HuH-7.5 (cell line): ENCODE measurements at regions not wholly inside any gene's neighbourhood (a gene's known extent, or its start where the extent isn't known, plus 50 kb on each side); places are given as distances from the start of the nearest gene placed in this dataset.

Experiments
- DNase-seq: peaks from one replicate; pipeline ENCODE4 v3.0.0; 2011; ENCODE audit warnings: low spot score

DNA sequence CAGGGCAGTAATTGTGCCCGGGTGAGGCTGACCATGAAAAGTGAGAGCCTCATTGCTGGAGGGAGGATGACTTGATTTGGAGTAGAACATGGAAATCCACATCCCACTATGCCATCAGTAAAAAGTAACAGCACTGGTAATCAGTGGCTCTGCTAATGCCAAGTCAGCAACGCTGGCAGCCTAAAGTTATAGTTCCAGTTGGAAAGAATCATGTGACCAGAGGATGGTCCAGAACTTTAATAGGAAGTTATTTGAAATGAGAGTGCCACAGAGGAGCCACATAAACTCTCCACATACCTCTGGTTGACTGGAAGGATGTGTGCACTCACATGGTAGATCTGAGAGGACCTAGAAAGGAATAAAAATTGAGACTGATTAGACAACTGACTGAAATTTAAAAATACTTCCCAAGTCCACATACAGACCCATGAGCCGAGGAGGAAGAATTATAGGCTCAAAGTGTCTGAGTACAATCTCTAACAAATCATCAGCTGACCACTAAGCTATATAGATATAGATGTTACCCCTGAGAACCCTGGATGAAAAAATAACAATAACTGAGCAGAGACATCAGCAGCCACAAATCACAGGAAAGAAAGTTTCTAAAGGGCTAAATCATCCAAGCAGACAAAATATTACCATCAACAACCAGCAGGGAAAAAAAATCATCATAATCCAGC is 346.8 kb downstream of the STK39 start:
- DNase-seq, result no peak

DNA sequence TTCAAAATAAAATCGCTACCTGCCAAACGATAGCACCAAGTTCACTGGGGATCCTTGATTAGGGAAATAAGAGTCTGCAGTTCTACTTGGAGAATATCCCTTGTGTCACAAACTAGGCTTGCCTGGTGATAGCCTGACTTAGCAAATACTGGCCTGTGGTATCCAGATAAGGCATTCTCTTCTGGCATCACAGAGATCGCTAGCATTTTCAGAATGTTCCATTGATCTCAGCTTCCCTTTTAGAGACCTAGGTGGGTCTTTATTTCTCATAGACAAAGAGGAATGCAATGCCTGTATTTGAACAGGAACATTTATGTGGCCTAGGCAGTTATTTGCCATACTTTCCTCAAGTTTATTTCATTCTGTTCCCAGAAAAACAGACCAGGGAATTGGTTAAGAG is 349.1 kb downstream of the STK39 start:
- no peak for DNase-seq

DNA sequence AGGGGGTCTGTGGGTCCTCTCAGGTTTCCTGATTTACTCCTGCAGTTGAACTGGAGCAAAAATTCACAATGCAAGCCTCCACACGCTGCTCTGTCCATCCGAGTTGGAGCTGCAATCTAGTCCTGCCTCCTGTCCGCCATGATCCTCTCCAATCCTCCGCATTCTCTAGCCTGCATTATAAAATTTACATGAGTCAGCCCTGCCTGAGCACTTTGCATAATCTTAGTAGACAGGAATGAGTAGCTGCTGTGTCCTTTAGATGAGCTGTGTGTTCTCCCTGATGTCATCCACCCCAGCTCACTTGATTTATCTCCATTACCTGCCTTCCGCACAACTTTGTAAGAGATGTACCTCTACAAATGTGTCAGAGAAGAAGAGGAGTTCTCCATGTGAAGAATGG is 355.6 kb downstream of the STK39 start:
- DNase-seq, result no peak

DNA sequence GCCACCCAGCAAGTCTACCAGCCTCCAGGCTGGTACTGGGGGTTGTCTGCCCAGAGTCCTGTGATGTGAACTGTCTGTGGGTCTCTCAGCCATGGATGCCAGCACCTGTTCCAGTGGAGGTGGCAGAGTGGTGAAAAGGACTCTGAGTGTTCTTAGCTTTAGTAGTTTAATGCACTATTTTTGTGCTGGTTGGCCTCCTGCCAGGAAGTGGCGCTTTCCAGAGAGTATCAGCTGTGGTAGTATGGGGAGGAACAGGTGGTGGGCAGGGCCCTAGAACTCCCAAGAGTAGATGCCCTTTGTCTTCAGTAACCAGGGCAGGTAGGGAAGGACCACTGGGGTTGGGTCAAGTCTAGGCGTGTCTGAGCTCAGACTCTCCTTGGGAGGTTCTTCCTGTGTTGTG is 356.7 kb downstream of the STK39 start:
- DNase-seq, result no peak

DNA sequence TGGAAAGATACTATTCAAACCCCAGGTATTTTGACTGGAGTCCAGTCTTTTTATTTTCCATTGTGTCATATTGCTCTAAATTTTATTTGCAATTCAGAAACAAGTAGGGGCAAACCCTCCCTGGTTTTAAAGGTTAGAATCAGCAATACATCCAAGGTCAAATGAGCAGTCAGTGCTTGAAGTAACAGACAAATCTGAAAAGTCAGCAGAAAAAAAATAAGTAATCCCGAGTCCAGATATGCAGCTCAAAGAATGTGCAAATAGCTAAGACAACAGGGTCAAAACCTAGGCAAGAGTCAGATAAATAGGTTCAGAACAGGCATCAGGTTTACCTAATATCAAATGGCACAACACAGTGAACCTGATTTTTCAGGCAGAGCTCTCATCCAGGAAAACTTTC is 367.0 kb downstream of the STK39 start:
- DNase-seq, result no peak

DNA sequence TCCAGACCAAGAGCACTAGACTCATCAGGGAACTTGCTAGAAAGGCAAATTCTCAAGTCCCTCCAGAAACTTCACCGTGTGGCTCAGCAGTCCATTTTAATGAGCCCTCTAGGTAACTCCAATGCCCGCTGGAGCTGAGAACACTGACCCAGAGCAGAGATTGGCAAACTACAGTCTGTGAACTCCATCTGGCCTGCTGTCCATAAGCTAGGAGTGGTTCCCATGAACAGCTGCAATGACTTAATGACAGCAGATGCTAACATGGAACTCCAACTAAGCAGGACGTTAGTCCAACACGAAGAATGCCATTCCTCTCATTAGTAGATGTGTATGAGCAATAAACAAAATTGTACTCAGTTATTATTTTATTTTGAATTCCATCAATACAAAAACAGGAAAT is 371.9 kb downstream of the STK39 start:
- DNase-seq, result no peak

DNA sequence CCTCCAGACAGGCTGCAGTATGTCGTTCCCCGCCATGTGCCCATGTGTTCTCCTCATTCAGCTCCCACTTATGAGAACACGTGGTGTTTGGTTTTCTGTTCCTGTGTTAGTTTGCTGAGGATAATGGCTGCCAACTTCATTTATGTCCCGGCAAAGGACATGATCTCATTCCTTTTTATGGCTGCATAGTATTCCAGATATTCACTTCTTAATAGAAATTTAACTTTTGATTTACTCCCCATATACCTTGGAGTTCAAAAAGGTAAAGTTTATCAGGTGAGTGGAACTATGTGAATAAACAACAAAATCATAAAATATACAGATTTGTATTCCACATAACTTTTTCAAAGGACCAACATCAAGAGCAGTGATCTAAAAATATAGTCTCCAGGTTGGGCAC is 372.6 kb downstream of the STK39 start:
- no peak for DNase-seq

DNA sequence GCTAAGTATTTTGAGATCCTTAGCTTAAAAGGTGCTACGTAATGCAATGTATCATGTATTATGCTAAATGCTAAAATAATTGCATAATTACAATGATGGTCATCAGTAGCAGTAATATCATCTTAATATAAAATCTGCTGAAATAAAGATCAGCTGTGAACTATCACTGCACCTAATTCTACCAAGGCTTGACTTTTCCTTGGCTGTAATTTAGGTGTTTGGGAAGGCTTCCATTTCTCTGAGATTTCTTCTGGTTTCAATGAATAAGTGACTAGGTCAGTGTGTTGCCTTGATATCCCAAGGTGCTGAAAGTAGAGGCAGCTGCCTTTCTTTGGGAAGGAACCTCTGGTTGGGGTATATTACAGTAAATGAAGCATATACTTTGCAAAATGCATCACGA is 376.1 kb downstream of the STK39 start:
- no peak for DNase-seq

DNA sequence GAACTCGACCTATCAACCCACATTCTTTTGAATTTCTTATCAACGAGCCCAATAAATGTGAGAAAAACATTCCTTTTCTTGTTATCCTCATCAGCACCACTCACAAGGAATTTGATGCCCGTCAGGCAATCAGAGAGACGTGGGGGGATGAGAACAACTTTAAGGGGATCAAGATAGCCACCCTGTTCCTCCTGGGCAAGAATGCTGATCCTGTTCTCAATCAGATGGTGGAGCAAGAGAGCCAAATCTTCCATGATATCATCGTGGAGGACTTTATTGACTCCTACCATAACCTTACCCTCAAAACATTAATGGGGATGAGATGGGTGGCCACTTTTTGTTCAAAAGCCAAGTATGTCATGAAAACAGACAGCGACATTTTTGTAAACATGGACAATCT is 378.2 kb downstream of the STK39 start:
- DNase-seq, result no peak

DNA sequence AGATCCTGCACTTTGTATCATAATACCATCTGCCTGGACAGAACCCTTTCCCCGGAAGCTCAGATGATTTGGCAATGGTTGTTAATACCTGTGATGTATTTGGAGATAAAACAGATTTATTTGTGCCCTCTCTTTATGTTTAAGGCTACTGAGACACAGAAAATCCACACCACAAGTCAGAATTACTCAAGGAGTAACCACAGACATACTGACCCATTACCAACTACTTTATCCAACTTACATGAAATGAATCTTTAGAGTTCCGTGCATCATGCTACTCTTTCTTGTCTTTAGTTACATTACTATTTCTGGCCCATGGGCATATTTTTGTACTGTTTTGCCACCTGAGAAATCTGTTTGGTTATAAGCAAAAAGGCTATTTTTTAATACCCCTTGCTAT is 384.0 kb downstream of the STK39 start:
- no peak for DNase-seq

DNA sequence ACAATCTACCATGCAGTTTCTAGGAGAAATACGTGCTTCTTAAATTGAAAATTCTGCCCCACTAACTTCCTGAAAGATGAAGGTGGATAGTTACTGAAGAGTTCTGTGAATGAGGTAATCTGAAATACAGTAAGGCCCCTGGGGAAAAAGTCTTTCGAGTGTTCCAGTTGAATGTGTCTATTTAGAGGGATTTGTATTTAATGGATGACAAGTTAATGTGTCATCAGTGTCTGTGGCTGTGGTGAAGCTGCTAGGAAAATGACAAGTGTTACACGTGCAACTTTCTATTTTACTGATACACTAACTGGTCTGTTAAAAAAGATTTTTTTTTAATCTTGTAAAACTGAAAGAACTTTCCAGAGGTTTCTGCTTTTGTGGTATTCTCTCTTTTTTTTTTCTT is 384.6 kb downstream of the STK39 start:
- DNase-seq, result no peak

DNA sequence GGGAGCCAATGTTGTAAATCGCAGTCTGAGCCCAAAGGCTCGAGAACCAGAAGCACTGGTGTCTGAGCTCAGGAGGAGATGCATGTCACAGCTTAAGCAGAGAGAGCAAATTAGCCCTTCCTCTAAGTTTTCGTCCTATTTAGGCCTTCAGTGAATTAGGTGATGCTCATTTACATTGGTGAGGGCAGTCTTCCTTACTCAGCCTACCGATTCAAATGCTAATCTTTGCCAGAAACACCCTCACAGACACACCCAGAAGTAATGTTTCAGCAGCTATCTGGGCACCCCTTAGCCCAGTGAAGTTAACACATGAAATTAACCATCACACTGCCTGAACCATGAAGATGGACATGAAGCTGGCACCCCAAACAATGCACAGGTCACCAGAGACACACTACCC is 385.1 kb downstream of the STK39 start:
- no peak for DNase-seq

DNA sequence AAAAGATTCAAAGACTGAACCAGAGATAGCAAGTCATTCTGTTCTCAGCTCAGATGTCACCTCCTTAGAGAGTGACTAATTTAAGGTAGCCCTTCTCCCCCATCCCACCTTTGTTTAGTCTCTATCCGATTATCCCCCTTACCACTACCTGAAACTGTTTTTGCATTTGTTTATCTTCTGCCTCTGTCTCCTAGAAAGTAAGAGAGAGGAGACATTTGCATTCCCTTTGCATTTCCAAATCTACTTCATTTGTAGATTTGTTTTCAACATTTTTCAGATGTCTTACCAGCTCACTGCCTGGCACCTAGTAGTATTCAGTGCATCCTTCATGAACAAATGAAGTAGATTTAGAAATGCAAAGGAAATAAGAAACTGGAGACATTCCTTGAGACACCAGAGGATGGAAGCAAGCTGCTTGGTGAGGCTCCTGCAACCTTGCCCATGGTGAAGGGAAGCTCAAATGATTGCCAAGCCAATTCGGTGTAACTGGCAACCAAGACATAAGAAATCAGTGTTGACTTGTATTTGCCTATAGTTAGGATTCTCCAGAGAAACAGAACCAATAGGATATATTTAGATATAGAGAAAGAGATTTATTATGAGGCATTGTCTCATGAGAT is 385.7 kb downstream of the STK39 start:
- DNase-seq, result no peak

DNA sequence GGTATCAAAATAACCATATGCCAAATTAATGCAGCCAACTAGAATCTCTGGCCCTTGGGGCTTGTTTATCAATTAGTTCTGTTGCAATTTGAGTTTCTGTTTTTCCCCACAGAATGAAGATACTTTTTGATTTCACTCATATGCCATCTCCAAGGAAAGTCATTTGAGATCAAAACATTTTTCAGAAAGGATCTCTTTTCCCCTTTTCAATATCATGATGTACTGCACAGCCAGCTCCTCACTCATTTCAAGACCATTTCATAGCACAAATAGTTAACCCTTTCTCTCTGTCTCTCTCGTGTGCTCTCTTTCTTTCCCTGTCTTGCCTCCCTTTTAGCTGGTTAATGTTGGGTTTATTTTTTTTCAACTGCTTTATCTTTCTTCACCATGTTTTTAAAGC is 387.3 kb downstream of the STK39 start:
- no peak for DNase-seq

DNA sequence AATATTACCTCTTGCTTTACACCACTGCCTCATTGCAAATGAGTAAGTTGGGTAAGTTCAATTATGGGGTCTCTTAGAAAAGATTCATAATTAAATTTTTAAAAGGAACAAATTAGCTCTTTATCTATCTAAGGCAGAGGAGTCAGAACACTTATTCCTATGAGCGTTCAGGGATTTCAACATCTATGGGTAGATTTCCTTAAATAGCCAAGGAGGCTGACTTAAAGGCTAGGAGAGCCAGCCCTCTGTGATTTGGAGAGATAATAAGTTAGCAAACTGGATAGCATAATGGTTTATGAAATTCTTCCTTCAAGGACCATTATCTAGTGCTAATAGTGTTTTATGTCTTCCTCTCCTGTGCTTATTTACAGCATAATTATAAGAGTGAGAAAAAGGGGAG is 387.7 kb downstream of the STK39 start:
- DNase-seq, result no peak

DNA sequence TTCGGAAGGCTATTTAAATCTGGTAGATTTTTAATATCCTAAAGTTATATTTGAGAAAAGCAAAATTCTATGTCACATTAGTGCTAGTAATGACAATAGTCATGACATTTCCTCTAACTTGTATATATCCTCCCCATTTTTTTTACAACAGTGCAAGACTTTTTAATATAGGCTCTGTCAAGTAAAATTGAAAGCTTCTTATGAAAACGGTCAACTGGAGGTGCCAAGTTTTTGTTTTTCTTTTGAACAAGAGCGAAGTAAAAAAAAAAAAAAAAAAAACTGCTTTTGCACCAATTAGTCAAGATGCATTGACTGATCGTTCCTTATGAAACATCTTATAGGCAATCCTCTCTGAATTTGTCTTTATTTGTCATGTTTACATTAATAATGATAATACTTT is 389.3 kb downstream of the STK39 start:
- DNase-seq, result no peak

DNA sequence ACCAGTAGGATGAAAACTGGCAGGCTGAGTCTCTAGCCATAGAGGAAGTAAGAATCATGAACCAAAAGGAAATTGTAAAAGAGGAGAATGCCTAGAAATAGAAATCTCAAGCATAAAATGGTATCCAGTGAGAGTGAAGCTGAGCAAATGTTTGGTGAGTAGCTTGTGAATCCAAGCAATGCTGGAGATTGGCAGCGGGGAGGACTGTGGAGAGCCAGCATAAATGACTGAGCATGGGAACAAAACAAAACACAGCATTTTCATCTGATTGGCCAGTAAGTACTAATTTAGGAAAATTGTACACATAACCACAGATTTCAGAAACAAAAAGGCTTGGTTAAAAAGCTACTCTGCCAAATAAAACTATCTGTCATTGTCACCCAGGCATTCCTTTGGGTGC is 390.0 kb downstream of the STK39 start:
- no peak for DNase-seq

DNA sequence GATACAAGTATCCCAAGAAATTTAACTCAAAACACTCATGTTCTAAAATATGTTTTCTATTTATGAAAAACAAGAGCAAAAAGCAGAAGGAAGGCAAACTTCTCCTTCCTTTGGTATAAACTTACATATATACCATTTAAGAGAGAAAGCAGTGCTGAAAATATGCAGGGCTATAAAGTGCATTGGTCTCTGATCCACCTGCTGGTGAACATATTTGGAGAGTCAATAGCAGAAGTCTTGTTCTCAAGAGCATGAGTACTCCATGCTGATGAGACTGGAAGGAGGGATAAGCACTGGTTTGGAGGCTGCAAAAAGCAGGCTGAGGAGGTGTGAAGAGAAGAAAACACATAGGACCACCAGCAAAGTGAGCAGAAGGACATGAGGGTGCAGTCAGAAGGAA is 391.2 kb downstream of the STK39 start:
- DNase-seq, result no peak

DNA sequence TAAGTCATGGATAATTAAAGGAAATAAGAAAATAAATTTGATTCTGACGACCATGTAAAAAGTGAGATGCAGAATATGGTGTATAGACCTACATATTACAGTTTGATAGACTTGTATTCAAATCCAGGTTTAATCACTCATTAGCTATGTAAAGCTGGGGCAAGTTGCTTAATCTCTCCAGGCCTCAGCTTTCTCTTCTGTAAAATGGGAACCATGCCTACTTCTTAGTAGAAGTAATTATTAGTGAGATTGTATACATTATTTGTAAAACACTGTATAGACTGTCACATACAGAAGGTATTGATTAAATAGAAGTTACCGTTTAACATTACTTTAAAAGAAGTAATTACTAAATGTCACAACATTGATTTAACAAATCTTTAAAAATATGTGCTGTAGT is 392.2 kb downstream of the STK39 start:
- no peak for DNase-seq

DNA sequence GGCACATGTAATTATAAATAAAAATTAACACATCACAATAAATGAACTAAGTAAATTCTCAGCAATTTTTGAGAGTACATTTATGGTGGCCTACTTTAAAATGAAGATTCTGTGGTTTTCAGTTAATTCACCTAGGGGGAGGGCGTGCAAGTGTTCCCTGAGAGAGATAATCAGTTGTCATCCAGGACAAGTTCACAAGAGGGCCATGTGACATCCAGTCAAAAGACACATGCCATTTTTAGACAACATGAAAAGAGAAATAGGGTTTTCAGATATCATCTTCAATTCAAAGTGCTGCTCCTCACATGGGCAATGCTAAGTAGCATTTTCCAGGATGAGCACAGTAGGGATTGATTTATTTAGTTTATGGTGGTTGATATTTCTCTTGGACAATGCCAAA is 393.7 kb downstream of the STK39 start:
- DNase-seq, result no peak

DNA sequence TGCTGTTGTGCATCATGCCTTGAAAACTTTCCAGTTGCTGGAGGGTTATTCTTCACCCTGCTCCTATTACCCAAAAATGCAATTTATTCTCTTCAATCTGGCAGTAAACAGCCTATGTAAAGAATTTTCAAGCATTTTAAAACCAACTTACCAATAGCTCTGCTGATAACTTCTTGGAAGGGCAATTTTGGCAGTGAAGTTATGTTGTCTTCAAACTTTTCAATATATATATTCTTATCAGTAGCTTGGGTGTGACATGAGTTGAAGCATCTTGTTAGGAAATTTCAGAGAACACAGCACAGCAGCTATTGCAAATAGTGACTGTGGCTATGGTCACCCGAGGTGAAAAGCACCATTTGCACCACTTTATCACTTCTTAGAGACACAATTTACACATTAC is 395.5 kb downstream of the STK39 start:
- no peak for DNase-seq

DNA sequence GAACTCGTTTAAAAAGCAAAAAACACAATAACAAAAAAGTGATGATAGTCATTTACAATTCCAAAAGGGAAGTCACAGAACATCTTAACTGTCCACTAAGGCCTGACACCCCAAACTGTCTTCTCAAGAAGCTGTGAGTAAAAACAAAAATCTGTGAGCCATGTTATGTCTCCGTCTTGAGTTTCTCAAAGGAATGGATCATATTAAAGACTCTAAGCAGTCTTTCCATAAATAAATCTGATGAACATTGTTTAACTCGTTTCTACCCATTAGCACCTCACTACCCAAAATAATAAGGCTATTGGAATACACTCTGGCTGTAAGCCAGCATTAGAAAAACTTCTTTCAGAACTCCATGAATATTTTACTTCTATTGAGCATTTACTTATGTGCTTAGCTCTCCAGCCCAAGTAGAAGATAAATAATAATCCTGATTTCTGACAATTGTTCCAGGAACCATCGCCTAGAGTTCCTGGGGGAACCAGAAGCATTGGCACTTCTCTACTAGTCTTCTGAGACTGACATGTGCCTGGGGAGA is 396.0 kb downstream of the STK39 start:
- no peak for DNase-seq

DNA sequence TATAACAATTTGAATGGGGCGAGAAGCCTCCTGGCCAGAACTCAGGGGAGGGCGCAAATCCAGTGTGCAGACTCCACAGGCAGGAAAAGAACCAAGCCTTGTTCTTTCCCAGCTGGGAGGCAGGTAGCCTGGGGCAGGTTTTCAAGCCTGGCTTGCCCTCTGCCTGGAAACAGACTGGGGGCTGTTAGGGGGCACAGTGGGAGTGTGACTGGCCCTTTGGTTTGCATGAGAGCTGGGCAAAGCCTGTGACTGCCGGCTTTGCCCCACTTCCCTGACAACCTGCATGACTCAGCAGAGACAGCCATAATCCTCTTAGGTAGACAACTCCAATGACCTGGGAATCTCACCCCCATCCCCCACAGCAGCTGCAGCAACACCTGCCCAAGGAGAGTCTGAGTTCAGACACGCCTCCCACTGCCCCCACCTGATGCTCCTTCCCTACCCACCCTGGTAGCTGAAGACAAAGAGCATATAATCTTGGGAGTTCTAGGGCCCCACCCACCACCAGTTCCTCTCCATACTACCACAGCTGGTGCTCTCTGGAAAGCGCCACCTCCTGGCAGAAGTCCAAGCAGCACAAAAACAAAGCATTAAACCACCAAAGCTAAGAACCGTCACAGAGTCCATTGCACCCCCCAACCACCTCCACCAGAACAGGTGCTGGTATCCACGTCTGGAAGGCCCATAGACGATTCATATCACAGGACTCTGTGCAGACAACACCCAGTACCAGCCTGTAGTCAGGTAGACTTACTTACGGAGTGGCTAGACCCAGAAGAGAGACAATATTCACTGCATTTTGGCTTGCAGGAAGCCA is 402.5 kb downstream of the STK39 start:
- no peak for DNase-seq
